Stomach (tissue), 8 donors: ENCODE measurements at regions not wholly inside any gene's neighbourhood (a gene's known extent, or its start where the extent isn't known, plus 50 kb on each side); places are given as distances from the start of the nearest gene placed in this dataset.

Experiments used
- DNase-seq, 2 donors: peaks; one replicate each; pipeline versions ENCODE4 v3.0.0 to v3.0.0-alpha.2; 2013 to 2019
- H3K27ac ChIP-seq, 5 donors: fragments of 200-600 bp in 4 of 5; sonication (generic) in 4 of 5; one replicate each; pipeline ENCODE4 v1.5.1; 2013 to 2019; ENCODE audit warnings: mild to moderate bottlenecking in 1 of 5, moderate library complexity in 1 of 5
- H3K27me3 ChIP-seq, 3 donors: fragments of 200-600 bp; sonication (generic); one replicate each; pipeline ENCODE4 v1.5.1; 2017 to 2019; ENCODE audit warnings: mixed run types in 1 of 3
- H3K36me3 ChIP-seq, 4 donors: fragments of 200-600 bp; sonication (generic); 1 replicate in 3 of 4; 2 replicates in 1 of 4; pipeline ENCODE4 v1.5.1; 2016 to 2019
- H3K4me1 ChIP-seq, 4 donors: fragments of 200-600 bp; sonication (generic); one replicate each; pipeline ENCODE4 v1.5.1; 2016 to 2019
- H3K4me3 ChIP-seq, 4 donors: fragments of 200-600 bp; sonication (generic) in 3 of 4; one replicate each; pipeline ENCODE4 v1.5.1; 2016 to 2019; ENCODE audit warnings: mild to moderate bottlenecking in 1 of 4
- H3K9me3 ChIP-seq, 4 donors: fragments of 200-600 bp; sonication (generic); one replicate each; pipeline ENCODE4 v1.5.1; 2016 to 2019
- CTCF ChIP-seq, 7 experiments: fragments of 450-650 bp in 4 of 7; fragments of 200-600 bp in 3 of 7; sonication (generic) in 3 of 7; IDR thresholded peaks; one replicate each; pipeline ENCODE4 v1.5.1; 2016 to 2019; ENCODE audit warnings: antibody characterized with exemption in 7 of 7, control low read depth in 2 of 7, mild to moderate bottlenecking in 1 of 7
- EP300 ChIP-seq: sonication (generic); formaldehyde crosslinking; IDR thresholded peaks from one replicate; pipeline ENCODE4 v1.6.1; 2017; ENCODE audit warnings: antibody characterized with exemption
- POLR2A ChIP-seq, 4 donors: fragments of 450-650 bp; IDR thresholded peaks; one replicate each; pipeline ENCODE4 v1.6.1; 2016; ENCODE audit warnings: antibody characterized with exemption in 4 of 4, control low read depth in 2 of 4, mild to moderate bottlenecking in 1 of 4, moderate library complexity in 1 of 4
- POLR2AphosphoS5 ChIP-seq, 3 donors: sonication (generic); formaldehyde crosslinking; IDR thresholded peaks; one replicate each; pipeline ENCODE4 v1.6.1; 2016; ENCODE audit warnings: antibody characterized with exemption in 3 of 3
- WGBS, 5 donors: extraction: QIAGEN DNeasy Blood & Tissue Kit in 3 of 5; methylation state at CpG; one replicate each; pipeline versions ENCODE4 v1.1.5 to v1.1.7; 2013 to 2018; 5-methylcytosine and 5-hydroxymethylcytosine counted together
- intact Hi-C: fragments of 100-400 bp; cut with DNase I; formaldehyde crosslinking; loops from one replicate; pipeline ENCODE4 v1.15.1; 2023; ENCODE audit warnings: low total_unique reads
- donor health status: healthy with polysubstance abuse.
- donor health status: Bipolar disorder and iron deficiency.
- donor health status: healthy.

GRCh38 chr13:91241221-91241933 lies 106.1 kb upstream of the MIR17HG start:
- H3K36me3 ChIP-seq = no peaks in the 10 kb centered on the region
- no peak for DNase-seq
- 41 to 81% (median 71%) methylated on average over 2 of the region's 2 CpGs for WGBS, 5 donors
- intact Hi-C loops = no loop called here
- no peaks in the 10 kb centered on the region for H3K9me3 ChIP-seq
- no peak overlapping the region for H3K27ac ChIP-seq
- no peaks in the 10 kb centered on the region for H3K27me3 ChIP-seq
- TF ChIP-seq POLR2AphosphoS5 (IDR thresholded peaks at IDR 0.05) (no peak), EP300 (no peak), CTCF (IDR thresholded peaks at IDR 0.05) (no peak), POLR2A (IDR thresholded peaks at IDR 0.05) (no peak)
- H3K4me1 ChIP-seq = no peaks in the 10 kb centered on the region
- no peak overlapping the region for H3K4me3 ChIP-seq

GRCh38 chr13:91242652-91243051 lies 104.8 kb upstream of the MIR17HG start:
- H3K4me3 ChIP-seq = no peak overlapping the region
- intact Hi-C loops = no loop called here
- no peaks in the 10 kb centered on the region for H3K4me1 ChIP-seq
- H3K36me3 ChIP-seq = no peaks in the 10 kb centered on the region
- H3K9me3 ChIP-seq = no peaks in the 10 kb centered on the region
- H3K27ac ChIP-seq = no peak overlapping the region
- H3K27me3 ChIP-seq = no peaks in the 10 kb centered on the region
- no peak for DNase-seq
- TF ChIP-seq EP300 (no peak), POLR2A (IDR thresholded peaks at IDR 0.05) (no peak), CTCF (IDR thresholded peaks at IDR 0.05) (no peak), POLR2AphosphoS5 (IDR thresholded peaks at IDR 0.05) (no peak)

GRCh38 chr13:91245288-91245687 lies 102.2 kb upstream of the MIR17HG start:
- Histone ChIP-seq H3K4me3 (no peak overlapping the region), H3K27ac (no peak overlapping the region), H3K4me1 (peaks cover 0 to 8% (median 0%) of the 10 kb centered on the region in 4 donors), H3K9me3 (no peaks in the 10 kb centered on the region), H3K36me3 (no peaks in the 10 kb centered on the region), H3K27me3 (no peaks in the 10 kb centered on the region)
- intact Hi-C loops = no loop called here
- WGBS, 5 donors = 61 to 78% (median 72%) methylated on average over 2 of the region's 2 CpGs
- no peak for TF ChIP-seq CTCF (IDR thresholded peaks at IDR 0.05)
- TF ChIP-seq POLR2A (IDR thresholded peaks at IDR 0.05) = no peak
- no peak for TF ChIP-seq EP300
- TF ChIP-seq POLR2AphosphoS5 (IDR thresholded peaks at IDR 0.05) = no peak
- no peak for DNase-seq

GRCh38 chr13:91247768-91248167 lies 99.7 kb upstream of the MIR17HG start:
- Histone ChIP-seq H3K36me3 (no peaks in the 10 kb centered on the region), H3K27me3 (no peaks in the 10 kb centered on the region), H3K9me3 (no peaks in the 10 kb centered on the region), H3K27ac (no peak overlapping the region), H3K4me1 (peaks cover 0 to 8% (median 0%) of the 10 kb centered on the region in 4 donors), H3K4me3 (no peak overlapping the region)
- intact Hi-C loops = no loop called here
- DNase-seq = peak in 1 of 2 donors; percentile 34
- TF ChIP-seq CTCF (IDR thresholded peaks at IDR 0.05) (no peak), EP300 (no peak), POLR2A (IDR thresholded peaks at IDR 0.05) (no peak), POLR2AphosphoS5 (IDR thresholded peaks at IDR 0.05) (no peak)
